GM19455 (cell line): ENCODE measurements at regions not wholly inside any gene's neighbourhood (a gene's known extent, or its start where the extent isn't known, plus 50 kb on each side); places are given as distances from the start of the nearest gene placed in this dataset.
"Not testable (repeated sequence)": the region's sequence is repeated elsewhere in the genome, so short reads cannot be mapped to it uniquely, and the experiment has no call there.

Source experiments
- ATAC-seq: cut with Tn5 transposase; IDR thresholded peaks from one replicate; pipeline ENCODE4 v1.9.1; 2021; ENCODE audit not compliant: unreplicated experiment

DNA sequence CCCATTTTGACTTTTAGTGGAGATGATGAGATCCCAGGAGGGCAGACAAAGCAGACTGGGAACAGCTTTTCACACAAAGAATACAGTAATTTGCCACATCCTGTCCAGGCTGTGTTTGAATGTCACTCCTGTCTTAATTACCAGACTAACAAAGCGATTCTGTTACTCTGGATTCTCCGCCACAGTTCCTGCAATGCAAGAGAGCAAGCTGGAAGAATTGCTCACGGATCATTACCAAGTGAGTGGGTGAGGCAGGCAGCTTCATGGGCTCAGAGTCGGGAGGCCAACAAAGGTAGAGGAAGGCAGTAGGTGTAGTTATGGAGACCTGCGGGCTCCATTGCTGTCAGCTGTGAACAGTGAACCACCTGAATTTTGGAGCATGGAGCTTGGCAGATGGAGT is 250.5 kb upstream of the ATP5MC3 start:
- no peak for ATAC-seq

DNA sequence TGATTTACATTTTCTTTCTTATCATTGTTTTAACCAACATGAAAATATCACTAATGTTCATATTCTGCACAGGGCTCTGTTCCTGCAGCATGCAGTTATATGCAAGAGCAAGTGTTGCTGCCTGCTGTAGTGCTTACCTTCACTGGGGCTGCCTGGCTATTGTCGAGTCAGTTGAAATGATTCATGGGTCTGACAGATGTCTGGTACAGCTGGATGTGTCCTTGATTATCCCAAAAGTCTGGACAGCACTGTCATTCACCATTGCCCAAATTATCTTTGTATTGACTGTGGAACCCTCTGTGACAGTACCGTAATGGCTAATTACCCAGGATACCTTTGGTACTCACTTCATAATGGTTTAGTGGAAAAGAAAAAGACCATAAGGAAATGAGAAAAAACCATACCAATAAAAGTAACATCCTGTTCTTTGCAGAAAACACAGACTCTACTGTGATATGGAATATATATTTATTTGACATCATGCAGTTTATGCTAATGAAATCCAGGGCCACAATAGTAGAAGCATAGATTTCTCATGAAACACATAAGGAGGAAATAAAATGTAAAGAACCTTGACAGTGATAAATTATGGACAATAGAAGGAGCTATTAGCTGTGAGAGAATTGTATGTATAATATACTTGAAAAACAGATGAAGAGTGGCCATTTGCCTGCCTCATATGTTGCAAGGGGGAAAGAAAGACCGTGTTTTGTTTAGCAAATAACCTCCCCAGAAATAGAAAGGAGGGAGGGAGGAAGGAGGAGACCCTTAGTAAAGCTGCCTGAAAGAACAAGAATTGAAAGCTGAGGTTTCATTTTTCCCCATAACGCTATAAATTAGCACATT is 249.8 kb upstream of the ATP5MC3 start:
- ATAC-seq, result no peak

DNA sequence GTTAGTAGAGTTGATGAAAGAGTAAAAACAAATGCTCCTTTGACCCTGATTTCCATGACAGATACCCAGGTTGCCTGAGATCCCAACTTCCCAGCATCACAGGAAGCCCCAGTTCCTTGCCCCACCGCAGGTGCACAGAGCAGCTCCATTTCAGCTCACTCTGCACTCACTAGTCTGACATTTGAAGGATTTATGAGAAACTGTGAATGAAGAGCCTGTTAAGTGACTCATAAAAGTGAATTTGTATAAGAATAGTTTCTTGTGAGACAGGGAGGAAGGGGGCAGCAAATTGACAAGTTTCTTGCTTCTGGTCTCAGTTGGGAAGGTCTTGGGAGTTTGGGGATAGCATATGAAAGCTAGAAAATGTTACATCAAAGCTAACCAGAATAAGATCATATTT is 248.7 kb upstream of the ATP5MC3 start:
- no peak for ATAC-seq

DNA sequence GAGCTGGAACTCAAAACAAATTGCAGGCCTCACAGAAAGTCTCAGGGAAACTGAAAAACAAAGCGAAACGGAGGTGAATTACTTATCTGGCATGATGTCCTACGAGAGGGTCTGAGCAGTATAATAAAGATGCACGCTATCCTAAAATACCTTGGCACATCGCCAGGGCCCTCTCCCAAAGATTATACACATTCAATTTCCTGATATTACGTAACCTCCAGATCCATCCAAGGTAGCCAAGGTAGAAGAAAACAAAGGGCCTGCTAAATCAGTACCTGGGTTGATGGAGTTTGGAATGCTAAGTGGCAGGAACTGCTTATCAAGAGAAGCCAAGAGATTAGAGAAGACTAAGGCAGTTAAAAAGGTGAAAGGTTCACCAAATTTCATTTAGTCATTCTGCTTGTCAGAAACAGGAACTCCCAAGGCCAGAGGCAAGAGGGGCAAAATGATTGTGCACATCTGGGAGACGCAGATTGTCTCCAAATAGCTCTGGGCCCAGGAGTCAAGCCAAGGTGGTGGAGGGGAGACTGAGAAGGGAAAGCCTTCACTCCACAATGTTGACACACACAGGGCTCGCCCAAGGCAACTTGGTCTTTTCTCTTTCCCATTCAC is 236.8 kb upstream of the ATP5MC3 start:
- ATAC-seq, result no peak

DNA sequence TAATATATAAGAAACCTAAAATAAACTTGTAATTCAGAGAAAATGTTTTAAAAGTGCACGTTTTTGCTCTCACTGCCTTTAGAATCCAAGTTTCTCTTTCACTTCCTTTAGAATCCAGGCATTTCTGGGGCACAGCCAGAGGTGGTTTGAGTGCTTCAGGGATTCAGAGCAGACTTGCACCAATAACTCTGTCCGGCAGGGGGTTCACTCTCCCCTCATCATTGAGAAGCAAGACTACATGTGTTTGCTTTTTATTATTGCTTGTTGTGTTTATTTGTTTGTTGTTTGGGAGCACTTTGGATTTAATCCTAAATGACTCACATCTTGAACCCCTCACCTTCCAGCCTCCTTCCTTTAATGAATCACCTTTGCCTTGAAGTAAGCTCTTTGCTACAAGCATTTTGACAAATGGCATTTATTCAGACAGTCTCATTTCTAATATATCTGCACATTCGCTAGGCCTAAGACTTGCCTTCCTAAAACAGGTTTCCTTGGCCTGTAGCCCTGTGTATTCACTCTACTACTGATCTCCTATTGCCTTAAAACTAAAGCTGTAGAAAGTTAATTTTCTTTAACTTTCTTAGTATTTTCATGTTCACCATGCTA is 233.5 kb upstream of the ATP5MC3 start:
- no peak for ATAC-seq

DNA sequence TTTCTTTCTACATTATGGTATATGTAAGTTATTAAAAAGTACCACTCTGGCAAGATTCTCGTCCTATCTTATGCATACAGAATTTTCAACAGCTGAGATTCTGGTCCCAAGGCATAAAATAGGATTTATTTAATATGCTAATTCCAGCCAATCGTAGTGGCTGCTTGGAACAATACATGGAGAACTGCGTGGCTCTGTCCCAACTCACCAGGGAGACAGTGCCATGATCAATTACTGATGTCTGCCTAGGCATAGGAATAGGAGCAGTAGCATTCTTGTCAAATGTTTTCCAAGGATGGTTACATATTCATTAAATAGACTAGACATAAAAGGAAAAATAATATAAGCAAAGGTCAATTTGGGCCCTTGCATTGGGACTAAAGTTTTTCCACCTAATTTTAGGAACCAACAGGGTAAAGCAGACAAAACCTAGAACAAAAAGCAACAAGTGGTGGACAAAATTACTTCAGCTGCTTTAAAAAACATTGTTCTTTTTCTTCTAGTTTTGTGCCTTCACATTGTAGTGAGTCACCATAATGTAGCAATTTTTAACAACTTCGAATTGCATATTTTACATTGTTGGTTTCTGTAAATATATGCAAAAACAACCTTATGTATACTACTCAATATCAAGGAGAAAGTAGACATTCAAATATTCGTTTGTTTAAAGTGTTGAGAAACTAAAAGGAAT is 232.8 kb upstream of the ATP5MC3 start:
- no peak for ATAC-seq

DNA sequence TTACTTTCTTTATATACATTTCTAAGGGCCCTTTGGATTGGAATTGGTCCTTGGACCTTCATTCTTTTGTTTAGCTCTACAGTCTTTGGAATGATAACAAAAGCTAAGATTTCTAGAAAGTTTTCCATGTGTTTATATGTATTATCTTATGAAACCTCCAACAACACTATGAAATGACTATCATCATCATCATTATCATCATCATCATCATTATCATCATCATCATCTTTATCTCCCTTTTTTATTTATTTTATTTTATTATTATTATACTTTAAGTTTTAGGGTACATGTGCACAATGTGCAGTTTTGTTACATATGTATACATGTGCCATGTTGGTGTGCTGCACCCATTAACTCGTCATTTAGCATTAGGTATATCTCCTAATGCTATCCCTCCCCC is 229.4 kb upstream of the ATP5MC3 start:
- not testable (repeated sequence) for ATAC-seq

DNA sequence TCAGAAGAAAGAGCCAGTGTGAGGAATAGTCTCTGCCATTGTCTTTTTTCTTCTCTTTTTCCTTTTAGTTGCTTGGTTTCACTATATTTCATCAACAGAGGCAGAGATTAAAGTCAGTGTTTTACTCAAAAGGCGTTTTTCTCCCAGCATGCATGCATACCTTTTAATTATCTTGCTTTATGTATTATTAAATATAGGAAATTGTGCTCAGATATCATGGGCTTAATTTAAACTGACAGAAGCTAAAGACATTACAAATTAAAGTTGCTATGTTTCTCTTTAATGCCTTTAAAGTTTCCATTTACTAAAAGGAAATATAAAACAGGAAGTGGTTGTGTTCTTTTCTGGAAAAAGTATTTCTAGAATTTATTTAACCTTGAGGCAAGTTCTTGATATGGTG is 223.3 kb upstream of the ATP5MC3 start:
- no peak for ATAC-seq

DNA sequence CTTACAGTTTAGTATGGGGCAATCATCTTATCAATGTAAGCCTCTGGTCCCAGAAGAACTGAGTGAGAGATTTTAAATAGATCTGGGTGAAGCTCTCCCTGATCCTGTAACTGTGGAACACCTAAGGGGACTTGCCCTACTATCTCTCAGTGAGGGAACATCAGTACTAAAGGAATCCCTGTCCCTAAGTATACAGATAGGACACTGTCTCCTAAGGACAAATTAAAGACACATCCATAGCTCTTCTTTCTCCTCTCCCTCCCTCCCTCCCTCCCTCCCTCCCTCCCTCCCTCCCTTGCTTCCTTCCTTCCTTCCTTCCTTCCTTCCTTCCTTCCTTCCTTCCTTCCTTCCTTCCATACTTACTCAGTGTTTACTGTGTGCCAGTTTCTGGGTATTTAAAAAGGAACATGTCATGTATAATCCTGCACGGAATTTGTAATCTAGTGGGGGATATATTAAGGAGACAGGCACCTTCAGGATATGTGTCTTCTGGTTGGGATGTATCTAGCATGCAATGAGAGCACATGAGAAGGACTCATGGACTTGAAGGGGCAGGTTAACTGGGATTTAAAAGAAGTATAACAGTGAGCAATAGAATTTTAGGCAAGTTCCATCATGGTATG is 222.2 kb upstream of the ATP5MC3 start:
- no peak for ATAC-seq

DNA sequence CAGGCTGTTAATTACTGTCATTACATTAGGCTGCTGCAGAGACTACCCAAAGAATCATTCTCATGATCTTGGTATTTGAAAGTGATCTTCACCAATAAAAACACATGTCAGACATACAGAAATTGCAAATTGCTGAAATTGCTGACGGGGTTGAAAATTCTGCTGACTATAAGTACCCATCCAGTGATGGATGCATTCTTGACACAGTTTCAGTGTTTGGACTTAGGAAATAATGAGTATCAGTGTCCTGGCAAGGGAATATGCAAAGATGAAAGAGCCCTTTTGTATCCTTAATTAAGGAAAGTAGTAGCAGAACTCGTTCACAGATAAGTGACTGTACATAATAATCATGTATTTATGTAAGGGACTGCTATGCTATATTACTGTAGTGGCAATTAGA is 221.1 kb upstream of the ATP5MC3 start:
- ATAC-seq, result no peak

DNA sequence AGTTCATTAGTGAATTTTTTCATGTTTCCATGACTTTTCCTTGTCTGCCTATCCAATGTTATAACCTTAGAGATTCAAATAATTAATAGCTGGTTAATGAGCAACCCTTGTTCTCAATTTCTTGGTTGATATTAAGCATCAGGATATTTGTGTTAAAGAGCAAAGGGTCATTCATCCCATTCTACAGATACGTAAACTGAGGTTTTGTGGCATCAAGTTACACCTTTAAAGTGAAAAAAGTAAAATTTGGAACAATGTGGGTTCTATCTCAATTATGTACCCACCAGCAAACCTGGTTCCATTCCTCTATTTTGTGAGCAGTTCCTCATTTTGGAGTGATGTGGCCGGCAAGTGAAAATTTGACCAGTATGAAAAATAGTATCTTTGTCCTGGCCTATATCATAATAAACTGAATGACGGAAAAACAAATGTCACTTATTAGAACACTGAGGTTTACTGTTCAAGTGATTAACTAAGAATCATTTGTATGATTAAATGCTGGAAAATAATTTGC is 220.5 kb upstream of the ATP5MC3 start:
- ATAC-seq, result no peak

DNA sequence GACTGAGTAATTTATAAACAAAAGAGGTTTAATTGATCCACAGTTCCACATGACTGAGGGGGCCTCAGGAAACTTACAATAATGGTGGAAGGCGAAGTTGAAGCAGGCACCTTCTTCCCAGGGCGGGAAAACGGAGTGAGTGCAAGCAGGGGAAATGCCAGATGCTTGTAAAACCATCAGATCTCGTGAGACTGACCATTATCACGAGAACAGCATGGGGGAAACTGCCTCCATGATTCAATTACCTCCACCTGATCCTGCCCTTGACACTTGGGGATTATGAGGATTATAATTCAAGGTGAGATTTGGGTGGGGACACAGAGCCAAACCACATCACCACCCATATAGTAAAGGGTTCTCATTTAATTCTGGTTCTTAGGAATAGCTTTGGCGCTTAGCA is 219.5 kb upstream of the ATP5MC3 start:
- ATAC-seq, result no peak

DNA sequence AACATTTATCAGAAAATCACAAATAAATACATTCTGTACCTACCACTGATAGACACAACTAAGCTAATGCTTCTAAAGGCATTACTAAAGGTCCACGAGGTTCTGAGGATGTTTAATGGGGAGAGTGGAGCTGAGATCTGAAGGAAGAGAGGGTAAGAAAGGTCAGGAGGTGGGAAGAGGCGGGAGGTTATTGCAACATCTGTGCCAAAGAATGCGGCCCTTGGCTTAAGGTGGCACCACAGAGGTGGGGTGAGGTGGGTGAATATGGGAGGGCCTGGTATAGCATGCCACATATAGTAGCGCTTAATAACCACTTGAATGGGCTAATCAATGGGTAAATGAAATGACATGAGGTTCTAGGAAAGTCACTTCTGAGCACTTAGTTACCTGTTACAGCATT is 217.8 kb upstream of the ATP5MC3 start:
- no peak for ATAC-seq

DNA sequence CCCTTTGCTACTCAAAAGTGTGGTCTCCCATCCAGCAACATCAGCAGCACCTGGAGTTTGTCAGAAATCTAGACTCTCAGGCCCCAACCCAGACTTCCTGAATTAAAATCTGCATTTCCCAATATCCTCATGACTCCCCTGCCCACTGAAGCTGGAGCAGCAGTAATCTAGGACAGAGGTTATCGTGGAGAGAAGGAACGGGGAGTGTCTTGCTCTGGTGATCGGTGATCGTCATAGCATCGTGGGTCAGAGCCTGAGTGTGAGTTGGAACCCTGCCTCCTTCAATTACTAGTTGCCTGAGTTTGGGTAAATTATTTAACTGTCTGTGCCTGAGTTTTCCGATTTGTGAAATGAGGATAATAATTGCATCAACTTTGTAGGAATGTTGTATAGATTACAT is 217.3 kb upstream of the ATP5MC3 start:
- no peak for ATAC-seq

DNA sequence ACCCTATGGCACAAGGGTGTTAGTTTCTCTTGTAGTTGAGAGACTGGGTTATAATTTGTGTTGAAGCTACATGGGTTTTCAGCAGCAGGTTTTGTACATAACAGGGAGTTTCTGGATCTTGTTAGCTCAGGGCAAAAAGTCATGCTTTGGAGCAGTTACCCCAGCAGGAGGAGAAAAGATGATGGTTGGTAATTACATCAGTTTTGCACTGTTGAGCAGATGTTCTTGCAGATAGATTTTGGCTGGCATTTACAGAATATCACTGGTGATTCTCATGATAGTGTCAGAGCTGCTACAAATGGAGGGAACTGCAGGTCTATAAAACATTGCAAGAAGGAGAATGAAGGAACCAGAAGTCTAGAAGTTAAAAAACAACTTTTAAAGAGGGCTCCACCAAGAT is 215.2 kb upstream of the ATP5MC3 start:
- no peak for ATAC-seq

DNA sequence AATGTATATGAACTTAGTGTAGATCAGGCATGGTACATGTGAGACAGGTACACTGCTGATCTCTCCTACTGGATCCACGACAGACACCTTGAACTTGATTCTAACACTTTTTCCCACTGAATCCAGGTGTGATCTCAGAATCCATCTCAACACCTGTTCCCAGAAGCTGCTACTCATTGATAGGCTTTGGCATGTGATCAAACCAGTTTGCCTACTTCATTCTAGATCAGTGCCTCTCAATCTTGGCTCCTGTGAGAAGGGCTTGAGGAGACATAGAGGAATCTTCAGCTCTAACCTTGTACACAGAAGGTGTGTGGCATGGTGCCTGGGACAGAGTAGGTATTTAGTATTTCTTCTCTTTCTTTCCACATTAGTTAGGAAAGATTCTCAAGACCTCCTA is 212.3 kb upstream of the ATP5MC3 start:
- no peak for ATAC-seq

DNA sequence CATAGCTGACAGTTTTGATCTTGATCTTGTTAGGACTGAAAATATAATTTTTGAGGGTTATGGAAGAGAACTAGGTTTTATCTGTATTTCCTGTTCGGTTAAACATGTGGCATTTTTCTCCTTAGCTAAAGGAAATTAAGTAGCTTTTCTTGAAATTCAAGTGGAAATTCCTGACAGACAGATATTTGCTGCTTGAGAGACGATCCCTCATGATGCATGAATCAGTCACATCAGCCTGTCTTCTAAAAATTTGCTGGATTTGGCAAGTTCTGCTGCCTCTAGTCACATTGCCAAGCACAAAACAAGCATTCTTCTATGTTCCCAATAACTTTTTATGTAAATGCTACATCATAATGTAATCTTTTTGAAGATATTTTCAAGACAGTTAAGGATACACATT is 201.8 kb upstream of the ATP5MC3 start:
- ATAC-seq, result no peak

DNA sequence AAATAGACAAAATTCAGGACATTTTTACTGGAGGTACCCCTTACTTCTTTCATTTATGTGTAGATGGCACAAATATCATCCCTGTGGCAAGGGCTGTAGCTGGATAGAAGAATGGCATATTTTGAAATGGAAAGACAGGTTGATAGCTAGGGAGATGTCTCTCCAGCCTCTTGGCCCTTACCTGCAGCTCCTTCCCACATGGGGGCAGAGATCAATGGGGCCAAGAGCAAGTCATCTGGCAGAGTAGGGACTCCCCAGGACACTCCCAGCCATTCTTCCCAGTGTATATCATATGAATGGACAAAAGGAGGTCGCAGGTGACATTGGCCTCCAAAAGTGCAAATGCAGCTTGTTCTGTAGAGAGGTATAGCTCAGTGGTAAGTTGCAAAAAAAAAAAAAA is 192.2 kb upstream of the ATP5MC3 start:
- no peak for ATAC-seq

DNA sequence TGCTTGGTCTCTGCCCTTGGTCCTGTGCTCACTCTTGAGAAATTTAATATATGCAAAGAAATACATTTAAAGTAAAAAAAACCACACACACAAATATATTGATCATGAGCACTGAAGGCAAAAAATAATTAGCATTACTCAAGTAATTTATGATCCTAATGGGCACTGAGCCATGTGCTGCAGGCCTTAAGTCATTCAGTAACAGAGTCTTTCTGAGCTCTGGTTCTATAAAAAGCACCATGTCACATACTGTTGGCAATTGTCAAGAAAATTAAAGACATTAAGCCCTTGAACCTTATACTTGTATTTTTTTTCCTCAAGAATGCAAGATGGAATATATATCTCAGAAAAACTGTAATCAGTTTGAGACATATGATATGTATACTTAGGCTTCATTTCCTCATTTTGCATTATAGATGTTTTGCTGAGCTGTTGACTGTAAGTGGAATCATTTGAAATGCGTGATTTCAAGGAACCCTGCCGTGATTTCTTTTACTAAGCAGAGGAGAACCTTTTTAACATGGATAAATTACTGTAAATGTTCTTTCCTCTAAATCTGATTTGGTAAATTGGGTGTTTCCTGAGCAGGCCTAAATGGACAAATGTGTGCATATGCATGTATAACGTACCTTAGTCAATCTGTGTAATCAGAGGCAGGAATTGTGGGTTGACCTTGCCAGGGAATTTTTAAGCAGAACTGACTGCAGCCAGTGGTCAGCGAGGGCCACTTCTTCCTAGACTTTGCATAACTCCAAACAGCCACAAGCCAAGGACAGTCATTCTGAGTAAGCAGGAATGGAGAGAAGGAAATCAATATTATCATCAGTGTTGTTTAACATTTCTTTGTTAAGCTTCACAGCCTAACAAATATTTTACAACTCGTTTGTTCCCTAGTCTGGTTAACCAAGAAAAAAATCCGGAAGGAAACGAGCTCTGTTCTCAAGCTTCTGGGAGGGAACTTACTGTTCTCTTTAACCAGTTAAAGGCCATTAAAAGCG is 191.5 kb upstream of the ATP5MC3 start:
- ATAC-seq, result no peak

DNA sequence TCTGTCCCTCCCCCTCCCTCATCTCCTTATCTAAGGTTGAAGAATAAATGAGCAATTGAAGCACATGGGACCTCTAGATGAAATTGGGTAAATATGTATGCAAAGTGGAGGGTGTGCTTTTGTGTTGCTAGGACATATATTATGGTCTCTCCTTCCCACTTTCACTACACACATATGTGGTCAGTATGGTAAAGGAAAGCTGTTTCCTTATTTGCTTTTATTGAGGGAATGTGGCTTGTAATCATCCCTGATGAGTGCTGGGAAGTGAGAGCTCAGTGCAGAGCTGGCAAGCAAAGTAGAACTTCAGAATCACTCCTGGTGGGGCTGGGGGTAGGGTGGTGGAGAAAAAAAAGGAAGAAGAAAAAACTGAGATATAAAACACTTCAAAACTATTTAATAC is 189.9 kb upstream of the ATP5MC3 start:
- no peak for ATAC-seq
